Smooth muscle cell of the brain vasculature (primary cell): ENCODE measurements at regions not wholly inside any gene's neighbourhood (a gene's known extent, or its start where the extent isn't known, plus 50 kb on each side); places are given as distances from the start of the nearest gene placed in this dataset.

ENCODE experiments used
- DNase-seq: peaks from one replicate; pipeline ENCODE4 v3.0.0-alpha.2; 2012; ENCODE audit warnings: low read depth, low spot score

GRCh38 chr15:98554272-98555172, 93.8 kb upstream of the IGF1R start:
- no peak for DNase-seq

- no peak for DNase-seq
Measured at GRCh38 chr15:98555173-98555515, 93.2 kb upstream of the IGF1R start.

GRCh38 chr15:98556321-98556720, 92.0 kb upstream of the IGF1R start:
- no peak for DNase-seq

GRCh38 chr15:98560338-98560737, 88.0 kb upstream of the IGF1R start:
- no peak for DNase-seq

GRCh38 chr15:98561169-98561941, 87.0 kb upstream of the IGF1R start:
- DNase-seq = no peak

- no peak for DNase-seq
Measured at GRCh38 chr15:98562331-98562937, 85.9 kb upstream of the IGF1R start.

- DNase-seq = no peak
Measured at GRCh38 chr15:98565566-98565965, 82.8 kb upstream of the IGF1R start.

- DNase-seq = no peak
Measured at GRCh38 chr15:98567951-98568350, 80.4 kb upstream of the IGF1R start.

GRCh38 chr15:98568382-98569017, 79.8 kb upstream of the IGF1R start:
- DNase-seq = no peak

- no peak for DNase-seq
Measured at GRCh38 chr15:98570119-98570518, 78.2 kb upstream of the IGF1R start.

- DNase-seq = no peak
Measured at GRCh38 chr15:98580572-98580971, 67.8 kb upstream of the IGF1R start.

GRCh38 chr15:98581715-98582114, 66.6 kb upstream of the IGF1R start:
- no peak for DNase-seq

GRCh38 chr15:98582900-98583554, 65.3 kb upstream of the IGF1R start:
- no peak for DNase-seq

GRCh38 chr15:98583771-98584430, 64.4 kb upstream of the IGF1R start:
- no peak for DNase-seq

GRCh38 chr15:98586066-98586465, 62.3 kb upstream of the IGF1R start:
- no peak for DNase-seq

- no peak for DNase-seq
Measured at GRCh38 chr15:98592136-98592535, 56.2 kb upstream of the IGF1R start.

GRCh38 chr15:98596131-98596530, 52.2 kb upstream of the IGF1R start:
- no peak for DNase-seq

- DNase-seq = no peak
Measured at GRCh38 chr15:98596885-98597392, 51.4 kb upstream of the IGF1R start.

- DNase-seq = no peak
Measured at GRCh38 chr15:98597666-98598065, 50.7 kb upstream of the IGF1R start.
